GM23338 (cell line): ENCODE measurements at regions not wholly inside any gene's neighbourhood (a gene's known extent, or its start where the extent isn't known, plus 50 kb on each side); places are given as distances from the start of the nearest gene placed in this dataset.

Experiments
- CREB1 ChIP-seq: fragments of 250-450 bp; sonication (Bioruptor Pico); IDR thresholded peaks from 2 replicates; pipeline ENCODE4 v1.5.0; 2020; ENCODE audit warnings: low read depth, mild to moderate bottlenecking, moderate library complexity
- EZH2 ChIP-seq: fragments of 200-600 bp; sonication (generic); IDR thresholded peaks from one replicate; pipeline ENCODE4 v1.8.0; 2017; ENCODE audit warnings: antibody characterized with exemption, mild to moderate bottlenecking, low read depth; ENCODE audit not compliant: unreplicated experiment
- POLR2AphosphoS5 ChIP-seq: IDR thresholded peaks from 2 replicates; pipeline ENCODE4 v1.6.1; 2016; ENCODE audit warnings: antibody characterized with exemption, low read depth
- TF ChIP-seq, protein P1 (sequence below), 2 experiments: fragments of 200-600 bp in 1 of 2; sonication (generic) in 1 of 2; conservative IDR thresholded peaks; 2 replicates each; pipeline versions ENCODE4 v1.5.1 to v1.6.1; 2016 to 2017; ENCODE audit warnings: antibody characterized with exemption in 2 of 2, low read depth in 2 of 2, mild to moderate bottlenecking in 2 of 2, moderate library complexity in 1 of 2
- TF ChIP-seq, protein P2 (sequence below): IDR thresholded peaks from one replicate; pipeline ENCODE4 v1.6.1; 2018; ENCODE audit warnings: antibody characterized with exemption; ENCODE audit not compliant: unreplicated experiment

DNA sequence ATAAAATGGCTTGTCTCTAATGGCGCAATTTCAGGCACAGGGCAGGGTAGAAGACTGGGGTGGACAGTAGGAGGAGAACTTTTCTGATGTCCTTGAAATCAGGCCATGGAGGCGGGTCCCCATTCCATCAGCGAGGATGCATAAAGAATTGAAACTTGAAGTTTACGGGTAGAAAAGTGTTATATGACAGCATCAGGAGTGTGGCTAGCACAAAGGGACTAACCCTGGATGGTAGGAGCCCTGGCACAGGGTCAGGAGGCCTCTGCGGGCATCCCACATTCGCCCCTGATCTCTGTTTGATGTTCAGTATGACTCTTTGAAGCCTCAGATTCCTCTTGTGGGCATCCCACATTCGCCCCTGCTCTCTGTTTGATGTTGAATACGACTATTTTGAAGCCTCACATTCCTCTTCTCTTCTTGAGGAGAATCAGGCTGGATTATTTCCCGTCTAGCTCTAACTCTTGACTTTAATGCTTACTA lies 94.8 kb upstream of the ADRA1B start:
- TF ChIP-seq, protein P1, sequence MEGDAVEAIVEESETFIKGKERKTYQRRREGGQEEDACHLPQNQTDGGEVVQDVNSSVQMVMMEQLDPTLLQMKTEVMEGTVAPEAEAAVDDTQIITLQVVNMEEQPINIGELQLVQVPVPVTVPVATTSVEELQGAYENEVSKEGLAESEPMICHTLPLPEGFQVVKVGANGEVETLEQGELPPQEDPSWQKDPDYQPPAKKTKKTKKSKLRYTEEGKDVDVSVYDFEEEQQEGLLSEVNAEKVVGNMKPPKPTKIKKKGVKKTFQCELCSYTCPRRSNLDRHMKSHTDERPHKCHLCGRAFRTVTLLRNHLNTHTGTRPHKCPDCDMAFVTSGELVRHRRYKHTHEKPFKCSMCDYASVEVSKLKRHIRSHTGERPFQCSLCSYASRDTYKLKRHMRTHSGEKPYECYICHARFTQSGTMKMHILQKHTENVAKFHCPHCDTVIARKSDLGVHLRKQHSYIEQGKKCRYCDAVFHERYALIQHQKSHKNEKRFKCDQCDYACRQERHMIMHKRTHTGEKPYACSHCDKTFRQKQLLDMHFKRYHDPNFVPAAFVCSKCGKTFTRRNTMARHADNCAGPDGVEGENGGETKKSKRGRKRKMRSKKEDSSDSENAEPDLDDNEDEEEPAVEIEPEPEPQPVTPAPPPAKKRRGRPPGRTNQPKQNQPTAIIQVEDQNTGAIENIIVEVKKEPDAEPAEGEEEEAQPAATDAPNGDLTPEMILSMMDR (conservative IDR thresholded peaks at IDR 0.05; ENCODE audit: low read depth in 2 of 2): no peak
- TF ChIP-seq CREB1 (no peak), POLR2AphosphoS5 (no peak), EZH2 (no peak)
- TF ChIP-seq, protein P2, sequence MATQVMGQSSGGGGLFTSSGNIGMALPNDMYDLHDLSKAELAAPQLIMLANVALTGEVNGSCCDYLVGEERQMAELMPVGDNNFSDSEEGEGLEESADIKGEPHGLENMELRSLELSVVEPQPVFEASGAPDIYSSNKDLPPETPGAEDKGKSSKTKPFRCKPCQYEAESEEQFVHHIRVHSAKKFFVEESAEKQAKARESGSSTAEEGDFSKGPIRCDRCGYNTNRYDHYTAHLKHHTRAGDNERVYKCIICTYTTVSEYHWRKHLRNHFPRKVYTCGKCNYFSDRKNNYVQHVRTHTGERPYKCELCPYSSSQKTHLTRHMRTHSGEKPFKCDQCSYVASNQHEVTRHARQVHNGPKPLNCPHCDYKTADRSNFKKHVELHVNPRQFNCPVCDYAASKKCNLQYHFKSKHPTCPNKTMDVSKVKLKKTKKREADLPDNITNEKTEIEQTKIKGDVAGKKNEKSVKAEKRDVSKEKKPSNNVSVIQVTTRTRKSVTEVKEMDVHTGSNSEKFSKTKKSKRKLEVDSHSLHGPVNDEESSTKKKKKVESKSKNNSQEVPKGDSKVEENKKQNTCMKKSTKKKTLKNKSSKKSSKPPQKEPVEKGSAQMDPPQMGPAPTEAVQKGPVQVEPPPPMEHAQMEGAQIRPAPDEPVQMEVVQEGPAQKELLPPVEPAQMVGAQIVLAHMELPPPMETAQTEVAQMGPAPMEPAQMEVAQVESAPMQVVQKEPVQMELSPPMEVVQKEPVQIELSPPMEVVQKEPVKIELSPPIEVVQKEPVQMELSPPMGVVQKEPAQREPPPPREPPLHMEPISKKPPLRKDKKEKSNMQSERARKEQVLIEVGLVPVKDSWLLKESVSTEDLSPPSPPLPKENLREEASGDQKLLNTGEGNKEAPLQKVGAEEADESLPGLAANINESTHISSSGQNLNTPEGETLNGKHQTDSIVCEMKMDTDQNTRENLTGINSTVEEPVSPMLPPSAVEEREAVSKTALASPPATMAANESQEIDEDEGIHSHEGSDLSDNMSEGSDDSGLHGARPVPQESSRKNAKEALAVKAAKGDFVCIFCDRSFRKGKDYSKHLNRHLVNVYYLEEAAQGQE: no peak
